A673 (cell line): ENCODE measurements at regions not wholly inside any gene's neighbourhood (a gene's known extent, or its start where the extent isn't known, plus 50 kb on each side); places are given as distances from the start of the nearest gene placed in this dataset.

ENCODE experiments used
- CTCF ChIP-seq: fragments of 300-800, 200-600 bp; sonication (generic); conservative IDR thresholded peaks from 2 replicates; pipeline ENCODE4 v1.5.1; 2017; ENCODE audit warnings: low read depth, mild to moderate bottlenecking, antibody characterized with exemption, low read length, moderate library complexity, mixed read lengths
- EZH2 ChIP-seq: fragments of 200-600 bp; sonication (generic); IDR thresholded peaks from 2 replicates; pipeline ENCODE4 v1.6.1; 2017; ENCODE audit warnings: borderline replicate concordance, low read depth, mild to moderate bottlenecking, mixed read lengths, antibody characterized with exemption, low read length; ENCODE audit not compliant: poor library complexity, severe bottlenecking

GRCh38 chr9:108012886-108013665, 523.5 kb upstream of the KLF4 start:
- TF ChIP-seq EZH2 (no peak), CTCF (no peak)
